Adrenal gland (tissue), 9 donors: ENCODE measurements at regions not wholly inside any gene's neighbourhood (a gene's known extent, or its start where the extent isn't known, plus 50 kb on each side); places are given as distances from the start of the nearest gene placed in this dataset.
"Not testable (repeated sequence)": the region's sequence is repeated elsewhere in the genome, so short reads cannot be mapped to it uniquely, and the experiment has no call there.

Source experiments
- DNase-seq, 7 donors: peaks; one replicate each; pipeline ENCODE4 v3.0.0-alpha.2; 2019 to 2020
- H3K27ac ChIP-seq, 5 donors: fragments of 200-600 bp; sonication (generic) in 4 of 5; 1 replicate in 3 of 5; 2 replicates in 2 of 5; pipeline versions ENCODE4 v1.5.1 to v1.8.0; 2016 to 2020; ENCODE audit warnings: mild to moderate bottlenecking in 1 of 5
- H3K27me3 ChIP-seq: fragments of 200-600 bp; 2 replicates; pipeline ENCODE4 v1.8.0; 2021
- H3K36me3 ChIP-seq, 2 donors: fragments of 200-600 bp; replicated peaks in 1 of 2; 1 replicate in 1 of 2; 2 replicates in 1 of 2; pipeline versions ENCODE4 v1.5.1 to v1.8.0; 2018 to 2022
- H3K4me1 ChIP-seq, 2 donors: fragments of 200-600 bp; replicated peaks in 1 of 2; 1 replicate in 1 of 2; 2 replicates in 1 of 2; pipeline versions ENCODE4 v1.5.1 to v1.8.0; 2018 to 2021
- H3K4me3 ChIP-seq, 4 donors: fragments of 200-600 bp; sonication (generic) in 3 of 4; one replicate each; pipeline ENCODE4 v1.5.1; 2016 to 2018
- H3K9me3 ChIP-seq, 3 donors: fragments of 200-600 bp; sonication (generic) in 1 of 3; replicated peaks in 1 of 3; 1 replicate in 2 of 3; 2 replicates in 1 of 3; pipeline versions ENCODE4 v1.5.1 to v1.8.0; 2016 to 2021
- CTCF ChIP-seq, 6 experiments: fragments of 450-650 bp in 4 of 6; fragments of 200-600 bp in 2 of 6; sonication (generic) in 1 of 6; IDR thresholded peaks; 1 replicate in 5 of 6; 2 replicates in 1 of 6; pipeline versions ENCODE4 v1.5.1 to v1.8.0; 2016 to 2021; ENCODE audit warnings: antibody characterized with exemption in 6 of 6, mild to moderate bottlenecking in 2 of 6, moderate library complexity in 1 of 6
- POLR2A ChIP-seq, 2 donors: fragments of 450-650 bp; IDR thresholded peaks; one replicate each; pipeline ENCODE4 v1.6.1; 2017; ENCODE audit warnings: antibody characterized with exemption in 2 of 2, mild to moderate bottlenecking in 2 of 2, moderate library complexity in 1 of 2
- WGBS, 4 donors: extraction: QIAGEN DNeasy Blood & Tissue Kit in 2 of 4; methylation state at CpG; one replicate each; pipeline versions ENCODE4 v1.1.5 to v1.1.7; 2013 to 2017; 5-methylcytosine and 5-hydroxymethylcytosine counted together
- intact Hi-C, 2 donors: fragments of 100-400 bp; cut with DNase I; formaldehyde crosslinking; loops; one replicate each; pipeline versions ENCODE4 v1.14.1 to v1.15.0; 2022 to 2023
- donor health status: healthy with polysubstance abuse.
- donor health status: Bipolar disorder and iron deficiency.
- donor health status: DM: yes; HTN: yes; CAD: no.
- donor health status: DM: no; HTN: no; CAD: no.
- donor health status: DM: no; HTN: no; CAD: no.

- TF ChIP-seq CTCF (IDR thresholded peaks at IDR 0.05): no peak
- no peak for TF ChIP-seq POLR2A (IDR thresholded peaks at IDR 0.05)
- 66 to 76% (median 72%) methylated on average over 3 of the region's 3 CpGs for WGBS, 4 donors
- no peaks in the 10 kb centered on the region for H3K4me1 ChIP-seq
These were observed 82.3 kb upstream of the MFGE8 start for GRCh38 chr15:88995449-88995848.

GRCh38 chr15:88997531-88997930 is 84.4 kb upstream of the MFGE8 start:
- Histone ChIP-seq H3K4me3 (no peak overlapping the region), H3K9me3 (no peaks in the 10 kb centered on the region), H3K27me3 (no peaks in the 10 kb centered on the region), H3K27ac (no peak overlapping the region), H3K36me3 (no peaks in the 10 kb centered on the region), H3K4me1 (peaks cover 0 to 5% of the 10 kb centered on the region in 2 donors)
- WGBS, 4 donors: 81 to 98% (median 84%) methylated on average over 3 of the region's 3 CpGs
- intact Hi-C loops: no loop called here
- TF ChIP-seq CTCF (IDR thresholded peaks at IDR 0.05) (no peak), POLR2A (IDR thresholded peaks at IDR 0.05) (no peak)
- DNase-seq: no peak

More at GRCh38 chr15:88995449-88995848, 82.3 kb upstream of the MFGE8 start:
- intact Hi-C loops: no loop called here
- Histone ChIP-seq H3K27ac (no peak overlapping the region), H3K9me3 (no peaks in the 10 kb centered on the region), H3K36me3 (no peaks in the 10 kb centered on the region), H3K27me3 (no peaks in the 10 kb centered on the region), H3K4me3 (no peak overlapping the region)
- DNase-seq: no peak

- 88 to 94% (median 90%) methylated on average over 7 of the region's 7 CpGs for WGBS, 4 donors
- Histone ChIP-seq H3K27ac (no peak overlapping the region), H3K4me3 (no peak overlapping the region)
These were observed 86.0 kb upstream of the MFGE8 start for GRCh38 chr15:88998980-88999713.

GRCh38 chr15:89001708-89002275 is 86.5 kb upstream of the ABHD2 start:
- 68 to 85% (median 77%) methylated on average over 4 of the region's 4 CpGs for WGBS, 4 donors
- H3K4me3 ChIP-seq, H3K36me3 ChIP-seq, H3K4me1 ChIP-seq, H3K27me3 ChIP-seq, H3K9me3 ChIP-seq, DNase-seq, H3K27ac ChIP-seq: not testable (repeated sequence)
- intact Hi-C loops: loop anchor here in 1 of 2 donors (5.0 kb wide), 1 partner anchor 94 kb away; no protein-coding TSS in a partner anchor

More at GRCh38 chr15:88998980-88999713, 86.0 kb upstream of the MFGE8 start:
- Histone ChIP-seq H3K9me3 (no peaks in the 10 kb centered on the region), H3K27me3 (no peaks in the 10 kb centered on the region), H3K36me3 (no peaks in the 10 kb centered on the region), H3K4me1 (peaks cover 0 to 6% of the 10 kb centered on the region in 2 donors)
- TF ChIP-seq POLR2A (IDR thresholded peaks at IDR 0.05): no peak
- TF ChIP-seq CTCF (IDR thresholded peaks at IDR 0.05): no peak
- intact Hi-C loops: no loop called here
- no peak for DNase-seq
